ENCODE measurements at regions not wholly inside any gene's neighbourhood (a gene's known extent, or its start where the extent isn't known, plus 50 kb on each side); places are given as distances from the start of the nearest gene placed in this dataset.

GRCh38 chr9:107637421-107638420, 148.2 kb upstream of the KLF4 start:
- Mint-ChIP-seq H3K4me3 (ENCODE audit: unreplicated experiment) (peak overlapping the region; percentile 62), H3K9me3 (ENCODE audit: unreplicated experiment) (no peaks in the 10 kb centered on the region), H3K27ac (ENCODE audit: unreplicated experiment) (peak overlapping the region; percentile 48), H3K4me1 (ENCODE audit: low read depth, unreplicated experiment) (peaks cover 31% of the 10 kb centered on the region), H3K36me3 (ENCODE audit: insufficient read depth, unreplicated experiment) (no peaks in the 10 kb centered on the region), H3K27me3 (ENCODE audit: insufficient read depth, unreplicated experiment) (no peaks in the 10 kb centered on the region)
- intact Hi-C loops (cut with micrococcal nuclease; ENCODE audit: unreplicated experiment): loop anchor here (2.0 kb wide), 1 partner anchor 635 kb away; no protein-coding TSS in a partner anchor
- ChIA-PET CTCF (no interaction called here), POLR2A (no interaction called here)
- Histone ChIP-seq H3K27me3 (replicated peaks; ENCODE audit: control insufficient read depth, insufficient read depth, low read length) (no peaks in the 10 kb centered on the region), H3K4me1 (peaks cover 16% of the 10 kb centered on the region), H3K9me3 (no peaks in the 10 kb centered on the region), H3K4me3 (ENCODE audit: low read depth, low read length) (peak overlapping the region; percentile 6; the same call in 1 of the 2 replicates), H3K36me3 (ENCODE audit: control insufficient read depth, insufficient read depth, low read length) (no peaks in the 10 kb centered on the region)
- no peak for TF ChIP-seq CTCF (IDR thresholded peaks at IDR 0.05; ENCODE audit: insufficient read depth in 1 of 2, low read depth in 1 of 2, low read length in 1 of 2, severe bottlenecking in 1 of 2, unreplicated experiment in 1 of 2)
- no TSS peak for BruUV-seq (replicated peaks)
- peak in 1 of 2 experiments; percentile 17 for DNase-seq

GRCh38 chr9:107636571-107637381, 147.2 kb upstream of the KLF4 start:
- CTCF ChIA-PET: interaction anchor here (0.5 kb wide), 1 partner anchor 146 kb away, joined by 3 read pairs; no protein-coding TSS in a partner anchor
- H3K27me3 ChIP-seq (replicated peaks; ENCODE audit: control insufficient read depth, insufficient read depth, low read length): no peaks in the 10 kb centered on the region
- H3K27me3 Mint-ChIP-seq (ENCODE audit: insufficient read depth, unreplicated experiment): no peaks in the 10 kb centered on the region

More at GRCh38 chr9:107636571-107637381, 147.2 kb upstream of the KLF4 start:
- Mint-ChIP-seq H3K9me3 (ENCODE audit: unreplicated experiment) (no peaks in the 10 kb centered on the region), H3K36me3 (ENCODE audit: insufficient read depth, unreplicated experiment) (peaks cover 6% of the 10 kb centered on the region), H3K27ac (ENCODE audit: unreplicated experiment) (no peak overlapping the region), H3K4me1 (ENCODE audit: low read depth, unreplicated experiment) (peaks cover 36% of the 10 kb centered on the region), H3K4me3 (ENCODE audit: unreplicated experiment) (no peak overlapping the region)
- Histone ChIP-seq H3K4me1 (peaks cover 16% of the 10 kb centered on the region), H3K36me3 (ENCODE audit: control insufficient read depth, insufficient read depth, low read length) (no peaks in the 10 kb centered on the region), H3K9me3 (no peaks in the 10 kb centered on the region), H3K4me3 (ENCODE audit: low read depth, low read length) (no peak overlapping the region)
- TF ChIP-seq CTCF (IDR thresholded peaks at IDR 0.05; ENCODE audit: insufficient read depth in 1 of 2, low read depth in 1 of 2, low read length in 1 of 2, severe bottlenecking in 1 of 2, unreplicated experiment in 1 of 2): no peak
- POLR2A ChIA-PET: no interaction called here
- no TSS peak for BruUV-seq (replicated peaks)
- no peak for DNase-seq
- intact Hi-C loops (cut with micrococcal nuclease; ENCODE audit: unreplicated experiment): no loop called here

Measured in Caco-2 (cell line).